CD14-positive monocyte (primary cell): ENCODE measurements at regions not wholly inside any gene's neighbourhood (a gene's known extent, or its start where the extent isn't known, plus 50 kb on each side); places are given as distances from the start of the nearest gene placed in this dataset.

ENCODE experiments used
- DNase-seq, 3 donors: peaks; one replicate each; pipeline ENCODE4 v3.0.0-alpha.2; 2011 to 2022
- H2AFZ ChIP-seq: 2 replicates; pipeline ENCODE4 v1.6.0; 2012; ENCODE audit warnings: mild to moderate bottlenecking, low read depth, low read length, inconsistent platforms; ENCODE audit not compliant: insufficient read depth, poor library complexity, severe bottlenecking
- H3K27ac ChIP-seq, 2 donors: 1 replicate in 1 of 2; 2 replicates in 1 of 2; pipeline ENCODE4 v1.5.1; 2012 to 2013; ENCODE audit warnings: low read length in 2 of 2, control low read depth in 1 of 2, inconsistent platforms in 1 of 2, low read depth in 1 of 2, mild to moderate bottlenecking in 1 of 2
- H3K27me3 ChIP-seq, 2 donors: one replicate each; pipeline versions ENCODE4 v1.6.0 to v1.6.1; 2011 to 2013; ENCODE audit warnings: low read length in 2 of 2; ENCODE audit not compliant: control insufficient read depth in 2 of 2, insufficient read depth in 2 of 2
- H3K36me3 ChIP-seq, 2 donors: replicated peaks in 1 of 2; 1 replicate in 1 of 2; 2 replicates in 1 of 2; pipeline versions ENCODE4 v1.5.1 to v1.6.1; 2012 to 2013; ENCODE audit warnings: low read length in 2 of 2, control low read depth in 1 of 2, inconsistent platforms in 1 of 2, mild to moderate bottlenecking in 1 of 2; ENCODE audit not compliant: insufficient read depth in 2 of 2, control insufficient read depth in 1 of 2
- H3K4me1 ChIP-seq, 2 donors: 1 replicate in 1 of 2; 2 replicates in 1 of 2; pipeline versions ENCODE4 v1.5.1 to v1.6.1; 2012 to 2013; ENCODE audit warnings: low read length in 2 of 2, control low read depth in 1 of 2, inconsistent platforms in 1 of 2, mild to moderate bottlenecking in 1 of 2, moderate library complexity in 1 of 2; ENCODE audit not compliant: insufficient read depth in 2 of 2, control insufficient read depth in 1 of 2
- H3K4me2 ChIP-seq: replicated peaks from 2 replicates; pipeline ENCODE3; 2012; ENCODE audit warnings: low read length, moderate library complexity, mild to moderate bottlenecking; ENCODE audit not compliant: poor library complexity, severe bottlenecking; ENCODE audit errors: extremely low read depth
- H3K4me3 ChIP-seq, 3 experiments: fragments of 200-600 bp in 1 of 3; sonication (generic) in 1 of 3; replicated peaks in 1 of 3; 1 replicate in 2 of 3; 2 replicates in 1 of 3; pipeline ENCODE4 v1.5.1; 2011 to 2013; ENCODE audit warnings: low read length in 3 of 3, mild to moderate bottlenecking in 3 of 3, control low read depth in 2 of 3, low read depth in 2 of 3, inconsistent platforms in 1 of 3, moderate library complexity in 1 of 3
- H3K79me2 ChIP-seq: 2 replicates; pipeline ENCODE4 v1.6.0; 2012; ENCODE audit warnings: mild to moderate bottlenecking, control low read depth, inconsistent platforms, low read length, moderate library complexity; ENCODE audit not compliant: insufficient read depth
- H3K9ac ChIP-seq: 2 replicates; pipeline ENCODE4 v1.6.0; 2017; ENCODE audit warnings: low read length, mild to moderate bottlenecking; ENCODE audit not compliant: insufficient read depth, poor library complexity, severe bottlenecking
- H3K9me3 ChIP-seq, 2 donors: replicated peaks in 1 of 2; 1 replicate in 1 of 2; 2 replicates in 1 of 2; pipeline versions ENCODE4 v1.5.1 to v1.6.1; 2012 to 2013; ENCODE audit warnings: low read length in 2 of 2, control low read depth in 1 of 2; ENCODE audit not compliant: control insufficient read depth in 1 of 2, insufficient read depth in 1 of 2
- H4K20me1 ChIP-seq: 2 replicates; pipeline ENCODE4 v1.6.0; 2012; ENCODE audit warnings: mild to moderate bottlenecking, low read length, control low read depth, moderate library complexity; ENCODE audit not compliant: insufficient read depth
- H3K27ac Mint-ChIP-seq, 7 donors: one replicate each; pipeline ENCODE4 v1.8.0; 2020; ENCODE audit warnings: mild to moderate bottlenecking in 7 of 7, mixed read lengths in 7 of 7, moderate library complexity in 6 of 7, inconsistent platforms in 2 of 7
- H3K27me3 Mint-ChIP-seq, 3 donors: one replicate each; pipeline ENCODE4 v1.8.0; 2021 to 2022; ENCODE audit warnings: low read depth in 3 of 3, mild to moderate bottlenecking in 3 of 3, mixed read lengths in 3 of 3, moderate library complexity in 3 of 3, inconsistent platforms in 1 of 3
- H3K36me3 Mint-ChIP-seq, 2 donors: one replicate each; pipeline ENCODE4 v1.8.0; 2020; ENCODE audit warnings: mixed read lengths in 2 of 2, inconsistent platforms in 1 of 2, mild to moderate bottlenecking in 1 of 2
- H3K4me1 Mint-ChIP-seq: one replicate; pipeline ENCODE4 v1.8.0; 2020; ENCODE audit warnings: mild to moderate bottlenecking, mixed read lengths
- H3K4me3 Mint-ChIP-seq, 2 donors: one replicate each; pipeline ENCODE4 v1.8.0; 2020; ENCODE audit warnings: mild to moderate bottlenecking in 2 of 2, mixed read lengths in 2 of 2, moderate library complexity in 1 of 2
- H3K9me3 Mint-ChIP-seq, 7 donors: one replicate each; pipeline ENCODE4 v1.8.0; 2020 to 2022; ENCODE audit warnings: mixed read lengths in 7 of 7, mild to moderate bottlenecking in 6 of 7, moderate library complexity in 6 of 7, inconsistent platforms in 2 of 7
- CTCF ChIP-seq: fragments of 200-600 bp; IDR thresholded peaks from one replicate; pipeline ENCODE4 v1.8.0; 2022; ENCODE audit warnings: antibody characterized with exemption, mild to moderate bottlenecking
- WGBS: methylation state at CpG from one replicate; pipeline ENCODE4 v1.1.5; 2013; ENCODE audit warnings: missing lambda C conversion rate; ENCODE audit not compliant: insufficient coverage; 5-methylcytosine and 5-hydroxymethylcytosine counted together
- intact Hi-C, 2 donors: fragments of 100-400 bp; cut with micrococcal nuclease; formaldehyde crosslinking; loops; one replicate each; pipeline versions ENCODE4 v1.15.0 to v1.15.1; 2023

- intact Hi-C loops: no loop called here
- no peak overlapping the region for H3K4me3 Mint-ChIP-seq
- H3K4me3 ChIP-seq: no peak overlapping the region
These were observed 175.0 kb downstream of the AIPL1 start for GRCh38 chr17:6259899-6260298.

GRCh38 chr17:6257336-6257735 is 177.6 kb downstream of the AIPL1 start:
- Histone ChIP-seq H3K27me3 (peaks cover 0 to 3% of the 10 kb centered on the region in 2 donors), H3K4me1 (no peaks in the 10 kb centered on the region), H3K9me3 (no peaks in the 10 kb centered on the region), H3K4me2 (no peak overlapping the region), H3K27ac (no peak overlapping the region), H2AFZ (no peak overlapping the region), H3K4me3 (no peak overlapping the region), H3K79me2 (no peaks in the 10 kb centered on the region), H4K20me1 (no peaks in the 10 kb centered on the region), H3K9ac (no peak overlapping the region), H3K36me3 (no peaks in the 10 kb centered on the region)
- Mint-ChIP-seq H3K27ac (peak overlapping the region in 1 of 7 donors; percentile 41), H3K27me3 (peaks cover 13 to 14% (median 14%) of the 10 kb centered on the region in 3 donors), H3K4me3 (no peak overlapping the region), H3K4me1 (no peaks in the 10 kb centered on the region), H3K36me3 (no peaks in the 10 kb centered on the region), H3K9me3 (peaks cover 0 to 2% (median 0%) of the 10 kb centered on the region in 7 donors)
- intact Hi-C loops: no loop called here
- TF ChIP-seq CTCF: no peak
- WGBS: 20% methylated on average over 9 of the region's 11 CpGs
- DNase-seq: no peak

More at GRCh38 chr17:6259899-6260298, 175.0 kb downstream of the AIPL1 start:
- 82% methylated on average over 4 of the region's 11 CpGs for WGBS
- Histone ChIP-seq H2AFZ (no peak overlapping the region), H4K20me1 (no peaks in the 10 kb centered on the region), H3K27me3 (peaks cover 0 to 3% of the 10 kb centered on the region in 2 donors), H3K27ac (no peak overlapping the region), H3K79me2 (no peaks in the 10 kb centered on the region), H3K36me3 (no peaks in the 10 kb centered on the region), H3K9ac (no peak overlapping the region), H3K4me1 (no peaks in the 10 kb centered on the region), H3K4me2 (no peak overlapping the region), H3K9me3 (no peaks in the 10 kb centered on the region)
- no peaks in the 10 kb centered on the region for H3K36me3 Mint-ChIP-seq
- peaks cover 12 to 15% (median 14%) of the 10 kb centered on the region in 3 donors for H3K27me3 Mint-ChIP-seq
- no peaks in the 10 kb centered on the region for H3K4me1 Mint-ChIP-seq
- no peak for TF ChIP-seq CTCF
- H3K27ac Mint-ChIP-seq: no peak overlapping the region
- no peak for DNase-seq
- peaks cover 0 to 2% (median 0%) of the 10 kb centered on the region in 7 donors for H3K9me3 Mint-ChIP-seq
